ENCODE measurements at regions not wholly inside any gene's neighbourhood (a gene's known extent, or its start where the extent isn't known, plus 50 kb on each side); places are given as distances from the start of the nearest gene placed in this dataset.
"Not testable (repeated sequence)": the region's sequence is repeated elsewhere in the genome, so short reads cannot be mapped to it uniquely, and the experiment has no call there.

DNA sequence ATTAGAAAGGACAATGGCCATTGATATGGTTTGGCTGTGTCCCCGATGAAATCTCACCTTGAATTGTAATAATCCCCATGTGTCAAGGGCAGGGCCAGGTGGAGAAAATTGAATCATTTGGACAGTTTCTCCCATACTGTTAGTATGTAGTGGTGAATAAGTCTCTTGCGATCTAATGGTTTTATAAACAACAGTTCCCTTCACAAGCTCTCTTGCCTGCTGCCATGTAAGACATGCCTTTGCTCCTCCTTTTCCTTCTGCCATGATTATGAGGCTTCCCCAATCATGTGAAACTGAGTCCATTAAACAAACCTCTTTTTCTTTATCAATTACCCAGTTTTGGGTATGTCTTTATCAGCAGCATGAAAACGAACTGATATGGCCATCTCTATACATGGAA, 302.7 kb downstream of the SFMBT2 start:
- H3K36me3 ChIP-seq = no peaks in the 10 kb centered on the region
- no peaks in the 10 kb centered on the region for H3K4me1 ChIP-seq
- H3K27ac ChIP-seq = no peak overlapping the region
- H3K9ac ChIP-seq (ENCODE audit: low read depth in 2 of 2, low read length in 2 of 2) = no peak overlapping the region
- H3K27me3 ChIP-seq = no peaks in the 10 kb centered on the region
- DNase-seq = no peak
- H3K9me3 ChIP-seq = no peaks in the 10 kb centered on the region
- no peak overlapping the region for H3K4me3 ChIP-seq
- no peak for TF ChIP-seq CTCF (IDR thresholded peaks at IDR 0.05)
- intact Hi-C loops (cut with DNase I) = no loop called here

- intact Hi-C loops (cut with DNase I) = no loop called here
- H3K27ac ChIP-seq = no peak overlapping the region
Measured at GRCh38 chr10:7107285-7107684, 303.5 kb downstream of the SFMBT2 start.

DNA sequence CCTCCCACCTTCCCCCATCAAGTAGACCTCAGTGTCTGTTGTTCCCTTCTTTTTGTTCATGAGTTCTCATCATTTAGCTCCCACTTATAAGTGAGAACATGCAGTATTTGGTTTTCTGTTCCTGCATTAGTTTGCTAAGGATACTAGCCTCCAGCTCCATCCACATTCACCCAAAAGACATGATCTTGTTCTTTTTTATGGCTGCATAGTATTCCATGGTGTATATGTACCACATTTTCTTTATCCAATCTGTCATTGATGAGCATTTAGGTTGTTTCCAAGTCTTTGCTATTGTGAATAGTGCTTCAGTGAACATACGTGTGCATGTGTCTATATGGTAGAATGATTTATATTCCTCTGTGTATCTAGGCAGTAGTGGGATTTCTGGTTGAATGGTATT, 306.5 kb downstream of the SFMBT2 start:
- H3K9ac ChIP-seq (ENCODE audit: low read depth in 2 of 2, low read length in 2 of 2); DNase-seq; H3K4me1 ChIP-seq; H3K36me3 ChIP-seq; H3K27ac ChIP-seq; H3K9me3 ChIP-seq; intact Hi-C loops (cut with DNase I); H3K4me3 ChIP-seq; H3K27me3 ChIP-seq: not testable (repeated sequence)

More at GRCh38 chr10:7107285-7107684, 303.5 kb downstream of the SFMBT2 start:
- Histone ChIP-seq H3K9ac (ENCODE audit: low read depth in 2 of 2, low read length in 2 of 2) (no peak overlapping the region), H3K9me3 (no peaks in the 10 kb centered on the region), H3K4me1 (no peaks in the 10 kb centered on the region), H3K36me3 (no peaks in the 10 kb centered on the region), H3K4me3 (no peak overlapping the region), H3K27me3 (no peaks in the 10 kb centered on the region)
- DNase-seq = no peak
- TF ChIP-seq CTCF (IDR thresholded peaks at IDR 0.05) = no peak

DNA sequence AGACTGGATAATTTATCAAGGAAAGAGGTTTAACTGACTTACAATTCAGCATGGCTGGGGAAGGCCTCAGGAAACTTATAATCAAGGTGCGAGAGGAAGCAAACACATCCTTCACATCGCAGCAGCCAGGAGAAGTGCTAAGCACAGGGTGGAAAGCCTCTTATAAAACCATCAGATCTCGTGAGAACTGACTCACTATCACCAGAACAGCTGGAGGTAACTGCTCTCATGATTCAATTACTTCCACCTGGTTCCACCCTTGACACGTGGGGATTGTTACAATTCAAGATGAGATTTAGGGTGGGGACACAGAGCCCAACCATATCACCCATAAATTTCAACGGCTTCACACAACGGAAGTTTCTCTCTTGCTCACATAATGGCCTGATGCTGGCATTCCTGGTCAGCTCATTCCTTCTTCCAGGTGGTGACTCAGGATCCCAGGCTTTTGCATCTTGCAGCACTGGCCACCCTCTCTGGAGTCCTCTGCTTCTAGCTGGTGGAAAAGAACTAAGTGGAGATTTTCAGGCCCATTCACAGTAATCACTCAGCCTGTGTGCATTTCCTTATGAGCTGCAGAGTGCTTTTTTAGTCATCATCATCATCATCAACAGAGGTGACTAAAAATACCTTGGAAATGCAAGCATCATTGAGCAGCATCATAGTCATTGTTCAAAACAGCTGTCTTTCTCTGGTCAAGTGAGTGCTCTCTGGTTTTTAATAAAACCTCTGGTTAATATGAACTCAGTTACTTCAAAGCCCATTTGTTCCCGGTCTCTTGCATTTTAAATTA, 308.1 kb downstream of the SFMBT2 start:
- no peak overlapping the region for H3K27ac ChIP-seq
- H3K36me3 ChIP-seq = no peaks in the 10 kb centered on the region
- DNase-seq = no peak
- H3K9ac ChIP-seq (ENCODE audit: low read depth in 2 of 2, low read length in 2 of 2) = no peak overlapping the region
- no peaks in the 10 kb centered on the region for H3K4me1 ChIP-seq
- no peaks in the 10 kb centered on the region for H3K27me3 ChIP-seq
- no peaks in the 10 kb centered on the region for H3K9me3 ChIP-seq
- no peak for TF ChIP-seq CTCF (IDR thresholded peaks at IDR 0.05)
- intact Hi-C loops (cut with DNase I) = no loop called here
- H3K4me3 ChIP-seq = no peak overlapping the region

- H3K4me1 ChIP-seq = no peaks in the 10 kb centered on the region
- no peak for TF ChIP-seq CTCF (IDR thresholded peaks at IDR 0.05)
- no peak overlapping the region for H3K4me3 ChIP-seq
- H3K27ac ChIP-seq = no peak overlapping the region
- no peaks in the 10 kb centered on the region for H3K36me3 ChIP-seq
- H3K9ac ChIP-seq (ENCODE audit: low read depth in 2 of 2, low read length in 2 of 2) = no peak overlapping the region
- no peaks in the 10 kb centered on the region for H3K27me3 ChIP-seq
- DNase-seq = no peak
- H3K9me3 ChIP-seq = no peaks in the 10 kb centered on the region
- intact Hi-C loops (cut with DNase I) = no loop called here
Measured at GRCh38 chr10:7102084-7102483, 308.8 kb downstream of the SFMBT2 start.

DNA sequence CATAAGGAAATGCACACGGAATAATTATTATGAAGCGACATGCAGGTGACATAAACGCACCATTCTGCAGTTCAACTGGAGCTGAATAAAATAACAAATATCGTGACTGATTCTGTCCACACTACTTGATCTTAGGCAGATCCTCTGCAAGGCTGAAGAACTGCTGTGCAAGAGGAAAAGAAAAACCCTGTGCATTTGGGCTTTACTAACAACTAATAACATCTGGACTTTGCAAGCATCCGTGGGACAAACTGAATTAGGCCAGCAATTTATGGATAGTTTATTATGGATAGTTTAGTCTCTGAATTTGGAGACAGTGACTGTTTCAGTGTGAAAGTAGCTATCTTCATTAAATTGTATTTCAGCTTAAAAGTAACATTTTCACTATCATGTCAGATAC, 309.4 kb downstream of the SFMBT2 start:
- intact Hi-C loops (cut with DNase I) = no loop called here
- no peak overlapping the region for H3K9ac ChIP-seq (ENCODE audit: low read depth in 2 of 2, low read length in 2 of 2)
- H3K4me3 ChIP-seq = no peak overlapping the region
- no peak for TF ChIP-seq CTCF (IDR thresholded peaks at IDR 0.05)
- no peaks in the 10 kb centered on the region for H3K4me1 ChIP-seq
- H3K27ac ChIP-seq = no peak overlapping the region
- no peaks in the 10 kb centered on the region for H3K36me3 ChIP-seq
- H3K27me3 ChIP-seq = no peaks in the 10 kb centered on the region
- no peaks in the 10 kb centered on the region for H3K9me3 ChIP-seq
- DNase-seq = no peak
